ENCODE measurements at regions not wholly inside any gene's neighbourhood (a gene's known extent, or its start where the extent isn't known, plus 50 kb on each side); places are given as distances from the start of the nearest gene placed in this dataset.

GRCh38 chr2:21999522-21999921 is 875.8 kb downstream of the TDRD15 start:
- no peaks in the 10 kb centered on the region for H3K4me1 ChIP-seq (ENCODE audit: control insufficient read depth, low read length)
- H3K4me2 ChIP-seq (ENCODE audit: low read length), result no peak overlapping the region
- no peaks in the 10 kb centered on the region; the same call in 1 of the 2 replicates for H3K9me2 ChIP-seq (replicated peaks; ENCODE audit: control insufficient read depth, low read length)
- H3K27ac ChIP-seq (ENCODE audit: low read depth, low read length), result no peak overlapping the region
- TF ChIP-seq CTCF (IDR thresholded peaks at IDR 0.05; ENCODE audit: low read depth, low read length, poor library complexity, severe bottlenecking) (no peak), EZH2phosphoT487 (IDR thresholded peaks at IDR 0.05; ENCODE audit: borderline replicate concordance, low read length) (no peak)
- no peaks in the 10 kb centered on the region for H3F3A ChIP-seq (ENCODE audit: control insufficient read depth, insufficient read depth)
- H3K27me3 ChIP-seq (ENCODE audit: control insufficient read depth, low read length), result no peaks in the 10 kb centered on the region
- H3K36me3 ChIP-seq (ENCODE audit: control insufficient read depth, low read length), result no peaks in the 10 kb centered on the region
- no peak overlapping the region for H3K4me3 ChIP-seq (ENCODE audit: low read length)
- H3K79me2 ChIP-seq (ENCODE audit: control insufficient read depth, low read length), result no peaks in the 10 kb centered on the region
- no peaks in the 10 kb centered on the region for H4K20me1 ChIP-seq (ENCODE audit: control insufficient read depth, insufficient read depth, low read depth, low read length)
- no peaks in the 10 kb centered on the region for H3K9me3 ChIP-seq (ENCODE audit: control insufficient read depth, insufficient read depth, low read length)

GRCh38 chr2:22002066-22002465 is 878.3 kb downstream of the TDRD15 start:
- Histone ChIP-seq H4K20me1 (ENCODE audit: control insufficient read depth, insufficient read depth, low read depth, low read length) (no peaks in the 10 kb centered on the region), H3K27ac (ENCODE audit: low read depth, low read length) (no peak overlapping the region), H3K4me1 (ENCODE audit: control insufficient read depth, low read length) (no peaks in the 10 kb centered on the region), H3F3A (ENCODE audit: control insufficient read depth, insufficient read depth) (no peaks in the 10 kb centered on the region), H3K9me3 (ENCODE audit: control insufficient read depth, insufficient read depth, low read length) (no peaks in the 10 kb centered on the region), H3K27me3 (ENCODE audit: control insufficient read depth, low read length) (no peaks in the 10 kb centered on the region), H3K36me3 (ENCODE audit: control insufficient read depth, low read length) (no peaks in the 10 kb centered on the region), H3K4me2 (ENCODE audit: low read length) (no peak overlapping the region), H3K4me3 (ENCODE audit: low read length) (no peak overlapping the region), H3K9me2 (replicated peaks; ENCODE audit: control insufficient read depth, low read length) (no peaks in the 10 kb centered on the region; the same call in 1 of the 2 replicates), H3K79me2 (ENCODE audit: control insufficient read depth, low read length) (no peaks in the 10 kb centered on the region)
- TF ChIP-seq EZH2phosphoT487 (IDR thresholded peaks at IDR 0.05; ENCODE audit: borderline replicate concordance, low read length) (no peak), CTCF (IDR thresholded peaks at IDR 0.05; ENCODE audit: low read depth, low read length, poor library complexity, severe bottlenecking) (no peak)

DNA sequence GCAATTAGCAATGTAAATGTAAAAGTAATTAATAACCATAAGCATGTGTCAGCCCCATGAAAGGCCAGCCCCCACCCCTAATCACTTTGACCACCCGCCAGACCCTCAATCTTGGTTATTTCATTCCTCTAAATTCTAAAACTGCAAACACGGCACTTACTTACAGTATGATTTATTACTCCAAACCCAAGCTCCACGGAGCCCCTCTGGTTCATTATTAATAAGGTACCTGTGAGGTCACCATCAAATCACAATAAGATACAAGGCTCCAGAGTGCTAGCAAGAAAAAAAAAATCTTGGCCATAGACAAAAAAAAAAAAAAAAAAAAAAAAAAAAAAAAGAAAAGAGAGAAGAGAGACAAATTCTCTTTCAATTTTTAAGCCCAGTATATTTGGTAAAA is 879.5 kb downstream of the TDRD15 start:
- no peak for TF ChIP-seq EZH2phosphoT487 (IDR thresholded peaks at IDR 0.05; ENCODE audit: borderline replicate concordance, low read length)
- TF ChIP-seq CTCF (IDR thresholded peaks at IDR 0.05; ENCODE audit: low read depth, low read length, poor library complexity, severe bottlenecking), result no peak
- Histone ChIP-seq H3K79me2 (ENCODE audit: control insufficient read depth, low read length) (no peaks in the 10 kb centered on the region), H3K36me3 (ENCODE audit: control insufficient read depth, low read length) (no peaks in the 10 kb centered on the region), H3K27me3 (ENCODE audit: control insufficient read depth, low read length) (no peaks in the 10 kb centered on the region), H3F3A (ENCODE audit: control insufficient read depth, insufficient read depth) (no peaks in the 10 kb centered on the region), H3K4me3 (ENCODE audit: low read length) (no peak overlapping the region), H3K4me1 (ENCODE audit: control insufficient read depth, low read length) (no peaks in the 10 kb centered on the region), H4K20me1 (ENCODE audit: control insufficient read depth, insufficient read depth, low read depth, low read length) (no peaks in the 10 kb centered on the region), H3K9me3 (ENCODE audit: control insufficient read depth, insufficient read depth, low read length) (no peaks in the 10 kb centered on the region), H3K27ac (ENCODE audit: low read depth, low read length) (no peak overlapping the region), H3K9me2 (replicated peaks; ENCODE audit: control insufficient read depth, low read length) (no peaks in the 10 kb centered on the region; the same call in 1 of the 2 replicates), H3K4me2 (ENCODE audit: low read length) (no peak overlapping the region)

DNA sequence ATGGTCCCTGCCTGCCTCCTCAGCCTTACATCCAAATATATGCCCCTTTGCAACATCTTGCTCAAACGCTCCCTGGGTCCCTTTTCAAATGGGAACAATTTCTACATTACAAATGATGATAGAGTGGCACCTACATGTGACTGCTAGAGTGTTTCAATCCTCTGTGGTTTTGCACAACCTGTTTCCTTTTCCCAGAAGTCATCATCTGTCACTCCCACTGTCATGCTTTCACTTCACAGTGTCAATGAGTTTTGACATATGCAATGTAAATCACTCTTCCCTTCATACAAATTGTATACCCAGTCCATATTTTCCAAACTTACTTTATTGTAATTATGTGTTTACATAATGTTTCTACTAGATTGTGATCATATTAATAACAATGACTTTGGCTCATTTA is 887.3 kb downstream of the TDRD15 start:
- Histone ChIP-seq H3K4me3 (ENCODE audit: low read length) (no peak overlapping the region), H3K4me2 (ENCODE audit: low read length) (no peak overlapping the region), H3K9me3 (ENCODE audit: control insufficient read depth, insufficient read depth, low read length) (no peaks in the 10 kb centered on the region), H3K27ac (ENCODE audit: low read depth, low read length) (no peak overlapping the region), H4K20me1 (ENCODE audit: control insufficient read depth, insufficient read depth, low read depth, low read length) (no peaks in the 10 kb centered on the region), H3F3A (ENCODE audit: control insufficient read depth, insufficient read depth) (no peaks in the 10 kb centered on the region), H3K36me3 (ENCODE audit: control insufficient read depth, low read length) (no peaks in the 10 kb centered on the region), H3K27me3 (ENCODE audit: control insufficient read depth, low read length) (no peaks in the 10 kb centered on the region), H3K9me2 (replicated peaks; ENCODE audit: control insufficient read depth, low read length) (no peaks in the 10 kb centered on the region), H3K79me2 (ENCODE audit: control insufficient read depth, low read length) (no peaks in the 10 kb centered on the region), H3K4me1 (ENCODE audit: control insufficient read depth, low read length) (no peaks in the 10 kb centered on the region)
- no peak for TF ChIP-seq EZH2phosphoT487 (IDR thresholded peaks at IDR 0.05; ENCODE audit: borderline replicate concordance, low read length)
- TF ChIP-seq CTCF (IDR thresholded peaks at IDR 0.05; ENCODE audit: low read depth, low read length, poor library complexity, severe bottlenecking), result no peak
